Muscle layer of duodenum (tissue), 2 donors: ENCODE measurements at regions not wholly inside any gene's neighbourhood (a gene's known extent, or its start where the extent isn't known, plus 50 kb on each side); places are given as distances from the start of the nearest gene placed in this dataset.

Source experiments
- H3K27ac ChIP-seq: one replicate; pipeline ENCODE4 v1.7.0; 2013; ENCODE audit warnings: mild to moderate bottlenecking, low read length
- H3K27me3 ChIP-seq: one replicate; pipeline ENCODE4 v1.7.0; 2013; ENCODE audit warnings: low read depth, mild to moderate bottlenecking, control low read depth, low read length
- H3K36me3 ChIP-seq, 2 donors: one replicate each; pipeline ENCODE4 v1.7.0; 2013; ENCODE audit warnings: low read length in 2 of 2, control low read depth in 1 of 2, mild to moderate bottlenecking in 1 of 2; ENCODE audit not compliant: insufficient read depth in 2 of 2, control insufficient read depth in 1 of 2
- H3K4me1 ChIP-seq, 2 donors: one replicate each; pipeline ENCODE4 v1.7.0; 2013; ENCODE audit warnings: low read length in 2 of 2, mild to moderate bottlenecking in 2 of 2, control low read depth in 1 of 2, moderate library complexity in 1 of 2; ENCODE audit not compliant: insufficient read depth in 2 of 2, control insufficient read depth in 1 of 2
- H3K4me3 ChIP-seq, 2 donors: one replicate each; pipeline ENCODE4 v1.7.0; 2013; ENCODE audit warnings: low read length in 2 of 2, low read depth in 1 of 2, mild to moderate bottlenecking in 1 of 2
- H3K9me3 ChIP-seq, 2 donors: one replicate each; pipeline ENCODE4 v1.7.0; 2013; ENCODE audit warnings: low read length in 2 of 2, control low read depth in 1 of 2, mild to moderate bottlenecking in 1 of 2; ENCODE audit not compliant: control insufficient read depth in 1 of 2
- donor health status: healthy.

GRCh38 chr10:10626734-10627133 lies 390.9 kb upstream of the CELF2 start:
- H3K9me3 ChIP-seq: no peaks in the 10 kb centered on the region
- H3K36me3 ChIP-seq: no peaks in the 10 kb centered on the region
- H3K4me1 ChIP-seq: no peaks in the 10 kb centered on the region
- no peak overlapping the region for H3K4me3 ChIP-seq
- H3K27ac ChIP-seq: no peak overlapping the region
- no peaks in the 10 kb centered on the region for H3K27me3 ChIP-seq

- Histone ChIP-seq H3K9me3 (no peaks in the 10 kb centered on the region), H3K27ac (no peak overlapping the region), H3K4me3 (no peak overlapping the region), H3K4me1 (no peaks in the 10 kb centered on the region), H3K27me3 (no peaks in the 10 kb centered on the region), H3K36me3 (no peaks in the 10 kb centered on the region)
These were observed 390.3 kb upstream of the CELF2 start for GRCh38 chr10:10627414-10627813.

- H3K27ac ChIP-seq: no peak overlapping the region
- H3K9me3 ChIP-seq: no peaks in the 10 kb centered on the region
- no peaks in the 10 kb centered on the region for H3K4me1 ChIP-seq
- H3K27me3 ChIP-seq: no peaks in the 10 kb centered on the region
- H3K4me3 ChIP-seq: no peak overlapping the region
- no peaks in the 10 kb centered on the region for H3K36me3 ChIP-seq
These were observed 388.2 kb upstream of the CELF2 start for GRCh38 chr10:10629512-10629911.

GRCh38 chr10:10630281-10630680 lies 387.4 kb upstream of the CELF2 start:
- H3K27me3 ChIP-seq: no peaks in the 10 kb centered on the region

GRCh38 chr10:10630782-10631181 lies 386.9 kb upstream of the CELF2 start:
- Histone ChIP-seq H3K27me3 (no peaks in the 10 kb centered on the region), H3K36me3 (no peaks in the 10 kb centered on the region), H3K27ac (no peak overlapping the region), H3K9me3 (no peaks in the 10 kb centered on the region), H3K4me1 (no peaks in the 10 kb centered on the region), H3K4me3 (no peak overlapping the region)

More at GRCh38 chr10:10630281-10630680, 387.4 kb upstream of the CELF2 start:
- H3K4me3 ChIP-seq: no peak overlapping the region
- no peak overlapping the region for H3K27ac ChIP-seq
- H3K9me3 ChIP-seq: no peaks in the 10 kb centered on the region
- no peaks in the 10 kb centered on the region for H3K4me1 ChIP-seq
- H3K36me3 ChIP-seq: no peaks in the 10 kb centered on the region

- H3K4me1 ChIP-seq: peaks cover 0 to 12% of the 10 kb centered on the region in 2 donors
- no peaks in the 10 kb centered on the region for H3K27me3 ChIP-seq
- no peak overlapping the region for H3K4me3 ChIP-seq
- H3K9me3 ChIP-seq: no peaks in the 10 kb centered on the region
- H3K36me3 ChIP-seq: no peaks in the 10 kb centered on the region
- no peak overlapping the region for H3K27ac ChIP-seq
These were observed 375.5 kb upstream of the CELF2 start for GRCh38 chr10:10642189-10642588.

GRCh38 chr10:10642751-10643150 lies 374.9 kb upstream of the CELF2 start:
- Histone ChIP-seq H3K4me3 (no peak overlapping the region), H3K27me3 (no peaks in the 10 kb centered on the region), H3K4me1 (peaks cover 0 to 12% of the 10 kb centered on the region in 2 donors), H3K27ac (no peak overlapping the region), H3K36me3 (no peaks in the 10 kb centered on the region), H3K9me3 (no peaks in the 10 kb centered on the region)

- Histone ChIP-seq H3K4me1 (peaks cover 0 to 12% of the 10 kb centered on the region in 2 donors), H3K36me3 (no peaks in the 10 kb centered on the region), H3K9me3 (no peaks in the 10 kb centered on the region), H3K4me3 (no peak overlapping the region), H3K27ac (no peak overlapping the region), H3K27me3 (no peaks in the 10 kb centered on the region)
These were observed 373.5 kb upstream of the CELF2 start for GRCh38 chr10:10644008-10644646.

- Histone ChIP-seq H3K36me3 (no peaks in the 10 kb centered on the region), H3K27me3 (no peaks in the 10 kb centered on the region), H3K9me3 (no peaks in the 10 kb centered on the region), H3K27ac (no peak overlapping the region), H3K4me3 (no peak overlapping the region), H3K4me1 (peaks cover 0 to 12% of the 10 kb centered on the region in 2 donors)
These were observed 372.8 kb upstream of the CELF2 start for GRCh38 chr10:10644676-10645385.

GRCh38 chr10:10647331-10647730 lies 370.3 kb upstream of the CELF2 start:
- Histone ChIP-seq H3K9me3 (no peaks in the 10 kb centered on the region), H3K4me1 (peaks cover 0 to 6% of the 10 kb centered on the region in 2 donors), H3K36me3 (no peaks in the 10 kb centered on the region), H3K27me3 (no peaks in the 10 kb centered on the region), H3K27ac (no peak overlapping the region), H3K4me3 (no peak overlapping the region)

GRCh38 chr10:10657139-10657760 lies 360.4 kb upstream of the CELF2 start:
- Histone ChIP-seq H3K36me3 (no peaks in the 10 kb centered on the region), H3K27me3 (no peaks in the 10 kb centered on the region), H3K4me1 (peaks cover 0 to 9% of the 10 kb centered on the region in 2 donors), H3K27ac (no peak overlapping the region), H3K9me3 (peaks cover 0 to 4% of the 10 kb centered on the region in 2 donors), H3K4me3 (no peak overlapping the region)
